Stimulated activated CD4-positive, alpha-beta T cell treated with anti-CD3 and anti-CD28 coated beads, TNF-alpha, amount 100 ng/mL, for 4 hours (primary cell): ENCODE measurements at regions not wholly inside any gene's neighbourhood (a gene's known extent, or its start where the extent isn't known, plus 50 kb on each side); places are given as distances from the start of the nearest gene placed in this dataset.
"Not testable (repeated sequence)": the region's sequence is repeated elsewhere in the genome, so short reads cannot be mapped to it uniquely, and the experiment has no call there.

Experiments
- DNase-seq, 3 experiments: peaks; one replicate each; pipeline ENCODE4 v3.0.0-alpha.2; 2020; ENCODE audit warnings: low read depth in 3 of 3

DNA sequence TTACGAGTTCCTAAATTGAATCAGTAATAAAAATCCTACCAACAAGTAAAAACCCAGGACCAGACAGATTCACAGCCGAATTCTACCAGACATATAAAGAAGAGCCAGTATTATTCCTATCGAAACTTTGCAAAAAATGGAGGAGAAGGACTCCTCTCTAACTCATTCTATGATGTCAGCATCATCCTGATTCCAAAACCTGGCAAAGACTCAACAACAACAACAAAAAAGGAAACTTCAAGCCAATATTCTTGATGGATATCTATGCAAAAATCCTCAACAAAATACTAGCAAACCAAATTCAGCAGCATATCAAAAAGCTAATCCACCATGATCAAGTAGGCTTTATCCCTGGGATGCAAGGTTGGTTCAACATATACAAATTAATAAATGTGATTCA is 84.6 kb upstream of the ADRB2 start:
- not testable (repeated sequence) for DNase-seq

DNA sequence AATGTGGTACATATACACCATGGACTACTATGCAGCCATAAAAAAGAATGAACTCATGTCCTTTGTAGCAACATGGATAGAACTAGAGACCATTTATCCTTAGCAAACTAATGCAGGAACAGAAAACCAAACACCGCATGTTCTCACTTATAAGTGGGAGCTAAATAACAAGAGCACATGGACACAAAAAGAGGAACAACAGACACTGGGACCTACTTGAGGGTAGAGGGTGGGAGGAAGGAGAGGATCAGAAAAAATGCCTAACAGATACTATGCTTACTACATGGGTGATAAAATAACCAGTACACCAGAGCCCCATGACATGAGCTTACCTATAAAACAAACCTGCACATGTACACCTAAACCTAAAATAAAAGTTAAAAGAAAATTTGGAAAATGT is 82.0 kb upstream of the ADRB2 start:
- DNase-seq, result not testable (repeated sequence)

- DNase-seq, result no peak
Observed at GRCh38 chr5:148746826-148747535, 79.4 kb upstream of the ADRB2 start.

GRCh38 chr5:148747536-148747906 is 78.9 kb upstream of the ADRB2 start:
- DNase-seq, result no peak

DNA sequence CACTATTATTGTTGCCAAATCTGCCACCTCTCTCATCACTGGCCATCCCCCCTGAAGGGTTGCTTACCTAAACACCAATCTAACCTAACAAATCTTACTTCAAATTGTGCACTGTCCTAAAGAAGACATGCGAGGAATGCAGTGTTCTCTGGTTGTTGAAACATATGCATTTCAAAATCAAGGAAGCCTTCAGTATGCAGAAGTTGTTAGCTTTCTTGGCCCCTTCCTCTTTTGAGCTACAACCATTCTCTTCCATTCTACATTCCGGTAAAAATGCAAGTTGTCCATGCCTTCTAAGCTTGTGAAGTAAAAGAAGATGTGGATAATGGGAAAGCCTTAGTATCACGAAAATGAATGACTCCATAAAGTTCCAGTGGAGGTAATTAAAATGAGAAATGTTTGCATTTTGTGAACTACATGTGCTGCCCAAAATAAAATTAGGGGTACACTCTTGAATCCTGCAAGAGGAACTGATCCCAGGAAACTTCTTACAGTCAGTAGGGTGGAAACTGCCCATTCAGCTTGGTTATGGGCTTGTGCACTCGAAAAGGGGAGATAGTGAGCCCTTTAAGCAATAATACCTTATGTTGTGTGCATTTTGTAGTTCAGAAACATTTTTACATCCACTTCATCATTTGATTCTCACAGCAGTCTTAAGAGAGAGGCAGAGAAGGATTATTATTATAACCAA is 77.6 kb upstream of the ADRB2 start:
- no peak for DNase-seq

DNA sequence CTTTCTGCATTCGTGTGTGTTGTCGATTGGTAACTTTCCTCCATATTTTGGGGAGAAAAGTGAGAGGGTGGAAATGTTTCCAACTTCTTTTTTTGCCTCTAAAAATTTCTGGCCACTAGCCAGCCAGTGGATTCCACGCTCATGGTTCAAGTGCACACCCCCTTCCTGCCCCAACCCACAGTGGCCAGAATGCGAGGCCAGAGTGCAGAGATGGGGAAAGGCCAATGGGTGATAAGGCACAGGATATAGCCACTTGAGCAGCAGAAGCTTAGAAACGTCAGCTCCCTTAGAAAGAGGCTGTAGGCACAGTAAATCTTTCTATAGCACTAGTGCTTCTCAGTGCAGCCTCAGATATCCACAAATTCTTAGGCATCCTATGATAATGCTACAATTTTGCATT is 75.8 kb upstream of the ADRB2 start:
- DNase-seq, result no peak

DNA sequence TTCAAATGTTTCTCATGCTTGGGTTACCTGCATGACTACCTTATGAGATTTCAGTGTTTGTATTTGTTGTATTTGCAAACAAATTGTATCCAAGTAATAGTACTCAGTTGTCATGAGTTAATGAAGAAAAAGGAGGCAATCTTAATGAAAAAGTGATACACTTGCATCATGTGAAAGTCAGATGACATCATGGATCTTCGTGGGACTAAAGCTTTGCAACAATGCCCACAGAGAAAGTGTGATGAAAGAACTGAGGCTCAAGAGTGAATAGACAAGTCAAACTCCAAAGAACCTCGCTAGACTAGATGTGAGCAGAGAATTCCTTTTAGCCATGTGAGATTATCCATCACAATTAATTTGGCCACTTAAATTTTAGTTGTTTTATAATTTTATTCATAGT is 75.4 kb upstream of the ADRB2 start:
- DNase-seq, result no peak

GRCh38 chr5:148752375-148752774 is 74.0 kb upstream of the ADRB2 start:
- not testable (repeated sequence) for DNase-seq

DNA sequence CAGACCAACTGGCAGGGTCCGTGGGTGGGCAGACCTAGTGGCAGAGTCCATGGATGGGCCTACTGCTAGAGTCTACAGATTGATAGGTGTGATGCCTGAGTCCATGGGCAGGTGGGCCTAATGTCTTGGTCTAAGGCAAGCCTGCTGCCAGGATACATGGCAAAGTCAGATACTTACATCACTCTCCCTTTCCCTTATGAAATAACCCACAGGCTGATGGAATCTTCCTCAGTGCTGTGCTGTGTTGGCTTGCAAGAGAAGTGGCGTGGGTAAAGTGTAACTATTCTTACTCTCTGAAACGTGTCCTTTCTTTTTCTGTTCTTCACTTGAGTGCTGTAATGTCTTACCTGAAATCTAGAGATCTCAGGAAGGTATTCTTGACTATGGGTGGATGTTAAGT is 67.3 kb upstream of the ADRB2 start:
- DNase-seq, result no peak

DNA sequence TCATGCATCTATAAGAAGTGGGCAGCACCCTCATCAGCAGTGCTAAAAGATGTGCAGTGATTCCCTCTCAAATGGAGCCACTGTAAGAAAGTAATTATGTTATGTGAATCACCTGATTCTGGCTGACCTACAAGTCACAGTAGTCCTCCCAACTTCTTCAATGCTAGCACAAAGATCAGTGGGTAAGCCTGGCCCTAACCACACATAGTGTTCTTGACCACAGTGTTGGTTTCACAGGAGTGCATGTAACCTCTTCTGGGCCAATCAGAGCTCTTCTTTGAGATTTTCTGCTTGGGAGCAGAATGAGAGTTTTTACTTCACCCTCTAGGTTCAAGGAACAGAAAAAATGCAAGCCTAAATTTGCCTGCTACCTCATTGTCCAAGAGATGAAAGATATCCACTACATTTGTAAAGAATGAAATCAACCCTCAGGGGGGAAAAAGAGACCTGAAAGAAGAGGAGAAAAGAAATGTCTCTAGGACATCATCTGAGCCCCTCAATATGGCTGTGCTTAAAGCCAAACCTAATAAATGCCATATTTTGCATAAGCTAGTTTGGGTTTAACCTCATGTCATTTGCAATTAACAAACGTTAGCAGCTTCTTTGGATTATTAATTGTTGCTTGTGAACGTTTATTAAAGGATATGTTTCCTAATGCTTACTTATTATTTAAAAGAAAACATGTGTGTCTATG is 65.3 kb upstream of the ADRB2 start:
- no peak for DNase-seq

DNA sequence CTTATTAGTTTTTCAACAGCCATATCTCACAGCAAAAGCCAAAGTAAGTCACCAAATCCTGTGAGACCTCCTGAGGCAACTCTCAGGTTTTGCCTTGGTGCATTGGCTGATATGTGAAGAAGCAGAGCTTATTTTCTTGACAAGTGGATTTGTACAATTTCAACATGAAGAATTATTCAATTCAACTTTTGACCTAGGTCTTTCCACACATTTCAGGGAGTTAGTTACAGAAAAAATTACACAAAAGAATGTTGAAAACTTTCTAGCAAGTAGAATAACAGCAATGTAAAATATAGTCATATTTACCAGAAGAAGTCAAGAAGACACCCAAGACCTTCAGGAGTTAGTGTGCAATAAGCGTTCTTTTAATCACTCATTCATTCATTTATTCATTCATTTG is 62.4 kb upstream of the ADRB2 start:
- DNase-seq, result no peak

- no peak for DNase-seq
Observed at GRCh38 chr5:148765061-148765460, 61.4 kb upstream of the ADRB2 start.

DNA sequence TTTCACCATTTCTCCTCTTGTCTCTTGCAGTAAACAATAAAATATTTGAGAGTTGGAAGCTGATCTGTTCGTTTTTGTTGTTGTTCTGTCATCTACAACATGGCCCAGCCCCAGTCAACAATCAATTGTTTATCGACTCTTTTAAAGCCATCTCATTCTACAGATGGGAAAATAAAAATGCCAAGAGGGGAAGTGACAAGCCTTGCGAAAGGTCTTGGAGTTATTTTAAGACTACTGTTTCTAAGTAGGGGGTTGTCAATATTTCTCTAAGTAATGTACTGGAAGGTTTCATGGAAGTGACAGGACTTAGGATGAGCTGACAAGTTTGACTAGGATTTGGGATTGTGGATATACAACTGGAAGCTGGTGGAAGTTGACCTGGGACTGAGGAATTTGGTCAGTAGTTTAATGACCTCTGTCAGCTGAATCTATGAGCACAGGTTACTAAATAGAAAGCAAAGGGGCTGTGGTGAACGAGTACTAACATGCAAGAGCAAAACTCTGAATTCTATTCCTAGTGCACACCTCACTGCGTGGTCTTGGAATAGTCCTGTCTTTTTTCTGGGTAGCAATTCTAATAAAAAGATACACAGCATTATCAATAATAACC is 57.5 kb upstream of the ADRB2 start:
- DNase-seq, result no peak

DNA sequence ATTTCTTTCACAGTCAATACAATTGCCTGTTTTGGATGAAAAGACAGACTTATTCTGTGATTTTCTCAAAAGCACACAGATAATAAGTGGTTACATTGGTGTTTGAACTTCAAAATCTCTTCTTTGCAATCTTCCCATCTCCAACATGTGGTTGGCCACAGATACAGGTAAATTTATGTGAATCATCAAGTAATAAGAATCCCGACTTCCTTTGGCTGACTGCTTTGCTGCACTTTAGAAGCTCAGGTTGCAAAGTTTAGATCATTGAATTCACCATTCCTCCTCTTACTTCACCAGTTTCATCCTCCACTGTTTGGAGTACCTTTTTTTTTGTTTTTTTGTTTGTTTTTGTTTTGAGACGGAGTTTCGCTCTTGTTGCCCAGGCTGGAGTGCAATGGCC is 56.5 kb upstream of the ADRB2 start:
- DNase-seq, result no peak

GRCh38 chr5:148774313-148774712 is 52.1 kb upstream of the ADRB2 start:
- no peak for DNase-seq

DNA sequence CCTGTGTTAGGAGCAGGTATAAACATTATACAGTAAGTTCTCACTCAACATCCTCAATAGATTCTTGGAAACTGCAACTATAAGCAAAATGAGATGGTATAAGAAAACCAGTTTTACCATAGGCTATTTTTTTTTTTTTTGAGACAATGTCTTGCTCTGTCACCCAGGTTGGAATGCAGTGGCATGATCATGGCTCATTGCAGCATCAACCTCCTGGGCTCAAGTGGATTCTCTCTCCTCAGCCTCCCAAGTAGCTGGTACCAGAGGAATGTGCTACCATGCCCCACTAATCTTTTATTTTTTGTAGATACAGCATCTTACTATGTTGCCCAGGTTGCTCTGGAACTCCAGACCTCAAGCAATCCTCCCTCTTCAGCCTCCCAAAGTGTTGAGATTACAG is 50.1 kb upstream of the ADRB2 start:
- DNase-seq, result no peak
